HFF-Myc (cell line): ENCODE measurements at regions not wholly inside any gene's neighbourhood (a gene's known extent, or its start where the extent isn't known, plus 50 kb on each side); places are given as distances from the start of the nearest gene placed in this dataset.

Experiments
- DNase-seq: peaks from one replicate; pipeline ENCODE4 v3.0.0-alpha.2; 2011; ENCODE audit warnings: low read depth; ENCODE audit errors: extremely low read depth
- H3K4me3 ChIP-seq: replicated peaks from 2 replicates; pipeline ENCODE4 v1.5.1; 2011; ENCODE audit warnings: low read depth, mild to moderate bottlenecking, control low read depth, low read length
- CTCF ChIP-seq: IDR thresholded peaks from 2 replicates; pipeline ENCODE4 v1.5.1; 2012; ENCODE audit warnings: mild to moderate bottlenecking, low read depth, low read length, control low read depth; ENCODE audit errors: missing control alignments

DNA sequence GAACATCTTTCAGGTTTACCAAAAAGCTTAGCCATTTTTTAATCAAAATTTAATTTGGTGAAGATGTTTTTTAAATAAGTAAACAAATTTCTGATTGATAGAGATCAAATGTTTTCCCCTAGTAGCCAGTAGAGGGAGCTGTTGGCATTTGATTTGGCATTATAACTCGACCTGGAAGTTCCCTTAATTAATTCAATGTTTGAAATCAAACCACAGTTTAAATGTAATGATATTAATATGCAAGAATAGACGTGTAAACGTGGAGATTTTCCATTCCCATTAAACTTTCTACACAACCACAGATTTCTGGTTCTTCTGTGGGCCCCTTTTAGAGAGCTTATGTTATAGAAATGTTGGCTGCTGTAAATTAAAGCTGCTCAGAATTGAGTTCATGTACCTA, 148.1 kb upstream of the MPDZ start:
- peak; percentile 51 for TF ChIP-seq CTCF
- no peak overlapping the region for H3K4me3 ChIP-seq
- peak; percentile 12 for DNase-seq

GRCh38 chr9:13426606-13427005, 147.1 kb upstream of the MPDZ start:
- H3K4me3 ChIP-seq = no peak overlapping the region
- DNase-seq = no peak
- TF ChIP-seq CTCF = no peak

DNA sequence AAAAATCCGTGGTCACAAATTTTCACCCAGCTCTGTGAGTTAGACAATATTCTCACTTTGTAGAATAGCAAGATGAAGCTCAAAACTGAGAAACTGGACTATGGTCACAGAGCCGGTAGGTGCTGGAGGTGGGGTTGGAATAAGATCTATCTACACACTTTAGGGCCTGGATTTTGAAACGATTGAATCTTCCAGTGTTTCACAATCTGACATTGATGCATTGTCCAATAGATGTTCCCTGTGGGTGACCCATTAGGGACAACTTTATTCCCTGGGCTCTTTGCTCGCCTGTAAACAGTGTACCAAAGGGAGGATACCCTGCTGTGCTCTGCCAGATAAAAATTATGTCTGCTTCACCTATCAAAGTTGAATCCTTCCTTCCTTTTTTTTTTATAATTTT, 145.4 kb upstream of the MPDZ start:
- no peak overlapping the region for H3K4me3 ChIP-seq

GRCh38 chr9:13424204-13424603, 144.7 kb upstream of the MPDZ start:
- H3K4me3 ChIP-seq = no peak overlapping the region
- TF ChIP-seq CTCF = no peak

More for the DNA sequence above, 145.4 kb upstream of the MPDZ start:
- no peak for TF ChIP-seq CTCF
- DNase-seq = no peak

DNA sequence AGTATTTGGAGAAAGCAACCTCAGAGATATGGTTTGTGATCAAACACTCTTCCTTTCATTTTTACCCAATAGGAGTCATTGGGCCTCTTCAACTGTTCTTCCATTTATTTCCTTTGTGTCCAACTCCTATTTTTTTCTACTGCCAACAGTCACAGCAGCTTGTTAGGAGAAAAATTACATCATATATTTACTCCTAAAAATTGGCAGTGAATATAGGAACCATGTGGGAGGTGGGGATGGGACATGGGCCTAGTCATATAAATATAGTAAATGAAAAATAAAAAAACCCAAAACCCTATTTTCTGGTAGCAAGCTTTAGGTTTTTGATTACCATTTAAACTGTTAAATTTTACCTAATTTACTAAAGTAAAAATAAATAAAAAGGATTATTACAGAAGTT, 134.9 kb upstream of the MPDZ start:
- TF ChIP-seq CTCF = no peak
- no peak for DNase-seq
- H3K4me3 ChIP-seq = no peak overlapping the region

More at GRCh38 chr9:13424204-13424603, 144.7 kb upstream of the MPDZ start:
- no peak for DNase-seq

DNA sequence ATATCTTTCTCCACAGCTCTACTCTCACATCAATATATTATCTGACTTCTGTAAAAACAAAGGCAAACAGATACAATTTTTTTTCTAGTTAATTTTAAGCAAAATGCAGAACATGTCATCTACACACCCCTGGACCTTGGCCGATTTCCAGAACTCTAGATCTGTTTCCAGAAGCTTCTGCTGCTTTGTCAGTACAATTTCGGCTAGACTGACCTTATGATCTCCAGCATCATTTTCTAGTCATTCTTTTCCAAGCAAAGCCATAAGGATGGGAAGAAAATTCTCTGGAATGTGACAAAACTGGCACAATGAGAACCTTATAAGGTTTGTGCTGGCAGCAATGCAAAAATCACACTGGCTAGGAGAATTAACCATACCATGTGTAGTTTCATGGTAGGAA, 132.8 kb upstream of the MPDZ start:
- no peak for DNase-seq
- no peak for TF ChIP-seq CTCF
- H3K4me3 ChIP-seq = no peak overlapping the region

DNA sequence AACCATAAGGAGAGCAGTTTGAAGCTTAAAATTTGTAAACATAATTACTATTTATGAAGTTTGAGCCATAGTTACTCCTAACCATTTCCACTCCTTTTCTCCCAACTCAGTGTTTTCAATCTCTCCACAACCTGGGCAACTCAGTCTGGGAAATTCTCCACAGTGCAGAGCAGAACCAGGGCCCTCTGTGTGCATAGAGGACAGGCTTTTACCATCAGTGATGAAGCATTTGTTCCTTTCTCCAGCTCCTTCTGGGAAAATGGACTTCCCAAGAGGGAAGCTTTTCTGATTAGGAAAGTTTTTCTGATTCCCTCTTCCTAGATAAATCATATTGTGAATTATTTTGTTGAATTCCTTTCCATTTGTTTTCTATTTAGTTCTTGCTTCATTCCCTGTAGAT, 132.3 kb upstream of the MPDZ start:
- no peak for DNase-seq
- TF ChIP-seq CTCF = no peak
- H3K4me3 ChIP-seq = no peak overlapping the region
